Esophagus squamous epithelium (tissue), 5 donors: ENCODE measurements at regions not wholly inside any gene's neighbourhood (a gene's known extent, or its start where the extent isn't known, plus 50 kb on each side); places are given as distances from the start of the nearest gene placed in this dataset.

ENCODE experiments used
- DNase-seq: peaks from one replicate; lab custom pipeline; 2025; lab: John Stamatoyannopoulos, UW
- H3K27ac ChIP-seq, 4 donors: fragments of 200-600 bp; sonication (generic); one replicate each; pipeline ENCODE4 v1.5.1; 2016 to 2019; ENCODE audit warnings: mild to moderate bottlenecking in 1 of 4
- H3K27me3 ChIP-seq, 4 donors: fragments of 200-600 bp; sonication (generic); 1 replicate in 3 of 4; 2 replicates in 1 of 4; pipeline versions ENCODE4 v1.5.1 to v1.6.0; 2017 to 2021; ENCODE audit warnings: antibody characterized with exemption in 1 of 4
- H3K36me3 ChIP-seq, 3 donors: fragments of 200-600 bp; sonication (generic); one replicate each; pipeline ENCODE4 v1.5.1; 2016 to 2019
- H3K4me1 ChIP-seq, 3 donors: fragments of 200-600 bp; sonication (generic); one replicate each; pipeline ENCODE4 v1.5.1; 2017 to 2019
- H3K4me3 ChIP-seq, 4 donors: fragments of 200-600 bp; sonication (generic); 1 replicate in 3 of 4; 2 replicates in 1 of 4; pipeline ENCODE4 v1.5.1; 2016 to 2019; ENCODE audit warnings: mild to moderate bottlenecking in 2 of 4, moderate library complexity in 1 of 4
- H3K9me3 ChIP-seq, 3 donors: fragments of 200-600 bp; sonication (generic); one replicate each; pipeline ENCODE4 v1.5.1; 2016 to 2019
- POLR2A ChIP-seq, 4 donors: fragments of 450-650 bp; IDR thresholded peaks; one replicate each; pipeline ENCODE4 v1.6.1; 2017; ENCODE audit warnings: antibody characterized with exemption in 4 of 4, mild to moderate bottlenecking in 4 of 4, moderate library complexity in 3 of 4
- WGBS, 2 donors: methylation state at CpG; one replicate each; pipeline ENCODE4 v1.1.5; 2018; 5-methylcytosine and 5-hydroxymethylcytosine counted together
- intact Hi-C: fragments of 100-400 bp; cut with DNase I; formaldehyde crosslinking; loops from one replicate; pipeline ENCODE4 v1.15.0; 2022
- TF ChIP-seq, protein P1 (sequence below), 6 experiments: fragments of 450-650 bp in 4 of 6; fragments of 200-600 bp in 2 of 6; sonication (generic) in 2 of 6; IDR thresholded peaks; one replicate each; pipeline ENCODE4 v1.5.1; 2016 to 2019; ENCODE audit warnings: antibody characterized with exemption in 6 of 6, mild to moderate bottlenecking in 4 of 6, moderate library complexity in 4 of 6
- donor health status: DM: yes; HTN: yes; CAD: no.

DNA sequence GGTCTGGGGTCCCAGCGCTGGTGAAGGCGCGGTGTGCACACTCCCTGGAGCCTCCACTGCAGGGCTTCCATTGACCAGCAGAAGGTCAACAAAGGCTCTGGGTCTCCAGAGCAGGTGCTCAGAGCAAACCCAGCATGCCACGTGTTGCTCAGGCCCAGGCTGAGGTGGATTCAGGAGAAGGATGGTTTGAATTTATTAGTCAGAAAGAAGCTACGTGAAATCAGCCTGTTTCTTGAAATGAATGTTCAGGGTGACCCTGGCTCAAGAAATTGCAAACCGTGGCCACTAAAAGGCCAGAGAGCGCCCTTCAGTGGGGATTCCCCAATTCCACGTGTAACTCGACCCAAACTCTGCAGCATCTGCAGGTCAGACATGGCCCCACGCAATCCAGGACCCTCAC, 82.7 kb upstream of the PFKP start:
- WGBS, 2 donors = 70 to 82% methylated on average over 4 to 6 of the region's 10 CpGs
- DNase-seq = no peak
- Histone ChIP-seq H3K4me1 (peaks cover 8 to 20% (median 11%) of the 10 kb centered on the region in 3 donors), H3K36me3 (no peaks in the 10 kb centered on the region), H3K27me3 (peaks cover 0 to 37% (median 0%) of the 10 kb centered on the region in 4 donors), H3K27ac (no peak overlapping the region), H3K4me3 (no peak overlapping the region), H3K9me3 (peaks cover 0 to 10% (median 8%) of the 10 kb centered on the region in 3 donors)
- TF ChIP-seq POLR2A (IDR thresholded peaks at IDR 0.05) = no peak
- TF ChIP-seq, protein P1, sequence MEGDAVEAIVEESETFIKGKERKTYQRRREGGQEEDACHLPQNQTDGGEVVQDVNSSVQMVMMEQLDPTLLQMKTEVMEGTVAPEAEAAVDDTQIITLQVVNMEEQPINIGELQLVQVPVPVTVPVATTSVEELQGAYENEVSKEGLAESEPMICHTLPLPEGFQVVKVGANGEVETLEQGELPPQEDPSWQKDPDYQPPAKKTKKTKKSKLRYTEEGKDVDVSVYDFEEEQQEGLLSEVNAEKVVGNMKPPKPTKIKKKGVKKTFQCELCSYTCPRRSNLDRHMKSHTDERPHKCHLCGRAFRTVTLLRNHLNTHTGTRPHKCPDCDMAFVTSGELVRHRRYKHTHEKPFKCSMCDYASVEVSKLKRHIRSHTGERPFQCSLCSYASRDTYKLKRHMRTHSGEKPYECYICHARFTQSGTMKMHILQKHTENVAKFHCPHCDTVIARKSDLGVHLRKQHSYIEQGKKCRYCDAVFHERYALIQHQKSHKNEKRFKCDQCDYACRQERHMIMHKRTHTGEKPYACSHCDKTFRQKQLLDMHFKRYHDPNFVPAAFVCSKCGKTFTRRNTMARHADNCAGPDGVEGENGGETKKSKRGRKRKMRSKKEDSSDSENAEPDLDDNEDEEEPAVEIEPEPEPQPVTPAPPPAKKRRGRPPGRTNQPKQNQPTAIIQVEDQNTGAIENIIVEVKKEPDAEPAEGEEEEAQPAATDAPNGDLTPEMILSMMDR (IDR thresholded peaks at IDR 0.05) = no peak
- intact Hi-C loops = no loop called here

DNA sequence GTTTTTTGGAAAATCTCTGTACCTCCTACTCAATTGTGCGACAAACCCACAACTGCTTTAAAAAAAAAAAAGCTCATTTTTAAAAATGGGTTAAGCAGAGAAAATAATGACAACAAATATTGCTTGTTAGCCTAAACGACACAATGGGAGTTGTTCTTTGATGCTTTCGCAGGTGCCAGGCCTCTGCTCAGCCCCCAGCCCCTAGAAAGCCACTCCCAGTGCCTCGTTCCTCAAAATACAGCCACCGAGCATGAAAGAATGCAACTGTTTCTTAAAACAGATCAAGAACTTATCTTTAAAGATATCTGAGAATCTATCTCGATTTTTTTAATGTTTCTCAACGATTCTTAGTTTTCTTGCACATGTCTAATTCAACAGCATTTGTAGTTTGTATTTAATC, 85.2 kb upstream of the PFKP start:
- Histone ChIP-seq H3K4me1 (peaks cover 8 to 20% (median 11%) of the 10 kb centered on the region in 3 donors), H3K4me3 (no peak overlapping the region), H3K36me3 (no peaks in the 10 kb centered on the region), H3K27ac (no peak overlapping the region), H3K9me3 (no peaks in the 10 kb centered on the region), H3K27me3 (peaks cover 0 to 21% (median 0%) of the 10 kb centered on the region in 4 donors)
- no peak for DNase-seq
- 68 to 74% methylated on average over 7 of the region's 7 CpGs for WGBS, 2 donors
- no peak for TF ChIP-seq POLR2A (IDR thresholded peaks at IDR 0.05)
- TF ChIP-seq, protein P1 (IDR thresholded peaks at IDR 0.05) = no peak
- intact Hi-C loops = no loop called here

DNA sequence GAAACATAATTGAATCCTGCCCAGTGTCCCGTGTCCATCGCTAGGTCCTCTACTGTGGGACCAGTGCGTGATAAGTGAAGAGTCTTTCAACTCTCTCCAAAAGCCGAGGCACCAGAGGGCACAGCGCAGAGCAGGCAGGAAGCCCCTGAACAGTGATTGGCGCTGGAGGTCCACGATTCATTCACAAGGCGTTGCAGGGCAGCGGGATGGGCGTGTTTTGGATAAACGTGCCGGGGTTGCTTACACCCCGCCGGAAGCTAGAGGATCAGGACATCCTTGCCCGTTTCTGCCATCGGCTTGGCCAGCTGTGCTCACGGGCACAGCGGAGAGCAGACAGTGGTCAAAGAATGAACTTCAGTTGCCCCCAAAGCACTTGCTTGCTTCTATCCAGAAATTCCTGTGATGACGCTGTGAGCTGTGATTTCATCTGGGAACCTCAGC, 86.0 kb upstream of the PFKP start:
- no peak overlapping the region for H3K27ac ChIP-seq
- H3K36me3 ChIP-seq = no peaks in the 10 kb centered on the region
- no peak for DNase-seq
- peaks cover 0 to 16% (median 0%) of the 10 kb centered on the region in 4 donors for H3K27me3 ChIP-seq
- H3K4me3 ChIP-seq = no peak overlapping the region
- peaks cover 6 to 13% (median 8%) of the 10 kb centered on the region in 3 donors for H3K4me1 ChIP-seq
- no peaks in the 10 kb centered on the region for H3K9me3 ChIP-seq
- WGBS, 2 donors = 81 to 85% methylated on average over 15 to 19 of the region's 19 CpGs
- intact Hi-C loops = no loop called here
- TF ChIP-seq, protein P1 (IDR thresholded peaks at IDR 0.05) = no peak
- no peak for TF ChIP-seq POLR2A (IDR thresholded peaks at IDR 0.05)

DNA sequence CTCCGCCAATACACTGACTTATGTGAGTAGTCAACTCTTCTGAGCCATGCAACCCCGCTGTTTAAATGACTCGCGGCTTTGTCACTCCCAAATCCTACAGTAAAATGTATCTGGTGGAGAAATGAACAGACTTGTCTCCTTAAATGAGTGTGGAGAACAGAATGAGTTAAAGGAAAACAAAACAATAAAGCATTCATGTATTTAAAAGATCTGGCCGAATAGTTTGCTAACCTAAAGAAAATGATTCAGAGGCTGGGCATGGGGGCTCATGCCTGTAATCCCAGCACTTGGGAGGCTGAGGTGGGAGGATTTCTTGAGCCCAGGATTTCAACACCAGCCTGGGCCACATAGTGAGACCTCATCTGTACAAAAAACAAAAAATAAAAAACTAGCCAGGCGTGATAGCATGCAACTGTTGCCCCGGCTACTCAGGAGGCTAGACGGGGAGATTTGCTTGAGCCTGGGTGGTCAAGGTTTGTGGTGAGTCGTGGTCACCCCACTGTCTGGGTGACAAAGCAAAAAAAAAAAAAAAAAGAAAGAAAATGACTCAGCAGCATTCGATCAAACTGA, 86.5 kb upstream of the PFKP start:
- intact Hi-C loops = no loop called here
- WGBS, 2 donors = 48 to 66% methylated on average over 9 to 10 of the region's 10 CpGs
- H3K36me3 ChIP-seq = no peaks in the 10 kb centered on the region
- H3K27ac ChIP-seq = no peak overlapping the region
- H3K4me3 ChIP-seq = no peak overlapping the region
- H3K4me1 ChIP-seq = peaks cover 1 to 8% (median 3%) of the 10 kb centered on the region in 3 donors
- DNase-seq = no peak
- TF ChIP-seq POLR2A (IDR thresholded peaks at IDR 0.05) = no peak
- TF ChIP-seq, protein P1 (IDR thresholded peaks at IDR 0.05) = no peak
- H3K27me3 ChIP-seq = peaks cover 0 to 15% (median 0%) of the 10 kb centered on the region in 4 donors
- H3K9me3 ChIP-seq = no peaks in the 10 kb centered on the region

DNA sequence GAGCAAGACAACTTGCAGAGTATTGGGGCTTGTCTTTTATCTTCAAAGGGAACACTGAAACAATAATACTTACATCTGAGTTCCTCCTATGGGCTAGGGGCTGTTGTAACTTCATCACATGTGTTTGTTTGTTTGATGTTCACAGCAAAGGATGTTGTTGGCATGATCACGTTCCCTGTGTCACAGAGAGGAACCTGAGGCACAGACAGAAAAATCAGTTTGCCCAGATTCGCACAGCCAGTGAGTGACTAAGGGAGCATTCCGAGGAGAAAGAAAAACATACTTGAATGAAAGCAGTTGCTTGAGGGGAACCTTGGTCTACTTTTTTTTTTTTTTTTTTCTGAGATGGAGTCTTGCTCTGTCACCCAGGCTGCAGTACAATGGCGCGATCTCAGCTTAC, 87.2 kb upstream of the PFKP start:
- WGBS, 2 donors = 83 to 84% methylated on average over 5 of the region's 5 CpGs
- H3K36me3 ChIP-seq = no peaks in the 10 kb centered on the region

More for the DNA sequence above, 87.2 kb upstream of the PFKP start:
- Histone ChIP-seq H3K9me3 (no peaks in the 10 kb centered on the region), H3K27me3 (peaks cover 0 to 12% (median 0%) of the 10 kb centered on the region in 4 donors), H3K4me3 (no peak overlapping the region), H3K4me1 (no peaks in the 10 kb centered on the region), H3K27ac (no peak overlapping the region)
- TF ChIP-seq POLR2A (IDR thresholded peaks at IDR 0.05) = no peak
- TF ChIP-seq, protein P1 (IDR thresholded peaks at IDR 0.05) = no peak
- intact Hi-C loops = no loop called here
- DNase-seq = no peak
